NCI-H2081 treated with DMSO at 0.1 percent for 48 hours (cell line): ENCODE measurements at regions not wholly inside any gene's neighbourhood (a gene's known extent, or its start where the extent isn't known, plus 50 kb on each side); places are given as distances from the start of the nearest gene placed in this dataset.
"Not testable (repeated sequence)": the region's sequence is repeated elsewhere in the genome, so short reads cannot be mapped to it uniquely, and the experiment has no call there.

Source experiments
- DNase-seq: peaks from one replicate; lab custom pipeline; 2025; lab: John Stamatoyannopoulos, UW

DNA sequence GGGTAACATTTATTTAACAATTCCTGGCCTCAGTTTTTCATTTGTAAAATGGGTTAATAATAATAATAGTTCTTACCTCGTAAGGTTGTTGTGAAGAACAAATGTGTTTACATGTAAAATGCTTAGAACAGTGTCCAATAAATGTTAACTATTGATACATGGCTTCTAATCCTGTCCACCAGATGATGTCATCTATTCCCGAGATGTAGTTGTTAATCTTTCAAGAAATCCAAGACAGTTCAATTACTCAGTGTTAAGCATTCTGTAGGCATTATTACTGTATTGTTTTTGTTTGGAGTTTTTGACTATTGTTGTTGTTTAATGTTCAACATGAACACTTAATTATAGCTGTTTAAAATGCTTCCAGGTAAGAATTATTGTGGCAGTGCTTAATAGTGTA lies 131.0 kb upstream of the FNDC3A start:
- DNase-seq: no peak

- DNase-seq: no peak
These were observed 126.2 kb upstream of the FNDC3A start for GRCh38 chr13:48849515-48849914.

GRCh38 chr13:48851707-48852106 lies 124.0 kb upstream of the FNDC3A start:
- DNase-seq: no peak

DNA sequence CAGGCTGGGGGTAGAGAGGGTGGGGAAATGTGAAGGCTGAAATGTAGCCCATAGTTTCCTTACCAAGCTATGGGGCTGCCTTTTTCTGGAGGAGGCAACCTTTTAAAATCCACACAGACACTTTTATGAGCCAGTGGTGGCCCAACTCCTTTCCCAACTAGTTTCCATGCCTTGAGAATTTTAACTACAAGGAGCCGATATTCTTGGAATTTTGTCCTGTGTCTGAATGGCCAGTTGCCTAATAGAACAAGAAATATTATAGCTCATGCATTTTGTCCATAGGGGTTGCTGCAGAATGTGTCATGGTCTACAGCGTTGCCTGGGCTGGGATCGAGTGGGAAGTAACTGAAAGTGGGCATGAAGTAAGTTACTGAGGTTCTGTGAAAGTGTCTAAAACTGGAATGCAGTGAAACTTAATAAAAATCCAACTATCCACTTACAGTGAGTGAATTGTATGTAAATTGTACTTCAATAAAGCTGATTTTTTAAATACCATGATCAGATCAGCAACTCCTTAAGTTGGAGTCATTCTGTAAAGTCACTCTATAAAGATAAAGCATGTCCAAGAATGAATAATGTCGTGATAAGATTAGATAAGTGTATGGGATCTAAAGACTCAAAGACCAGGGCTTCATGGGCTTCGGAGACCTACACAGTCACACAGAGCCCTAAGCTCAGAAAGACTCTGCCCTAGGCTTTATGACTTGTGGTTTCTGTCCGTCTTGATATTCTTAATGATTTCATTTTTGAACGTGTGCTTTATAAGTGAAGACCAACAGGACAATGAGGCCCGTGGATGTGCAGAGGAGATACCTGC lies 122.6 kb upstream of the FNDC3A start:
- no peak for DNase-seq

GRCh38 chr13:48853728-48854102 lies 122.0 kb upstream of the FNDC3A start:
- DNase-seq: no peak

GRCh38 chr13:48857576-48857975 lies 118.1 kb upstream of the FNDC3A start:
- no peak for DNase-seq

GRCh38 chr13:48858122-48858902 lies 117.4 kb upstream of the FNDC3A start:
- no peak for DNase-seq

DNA sequence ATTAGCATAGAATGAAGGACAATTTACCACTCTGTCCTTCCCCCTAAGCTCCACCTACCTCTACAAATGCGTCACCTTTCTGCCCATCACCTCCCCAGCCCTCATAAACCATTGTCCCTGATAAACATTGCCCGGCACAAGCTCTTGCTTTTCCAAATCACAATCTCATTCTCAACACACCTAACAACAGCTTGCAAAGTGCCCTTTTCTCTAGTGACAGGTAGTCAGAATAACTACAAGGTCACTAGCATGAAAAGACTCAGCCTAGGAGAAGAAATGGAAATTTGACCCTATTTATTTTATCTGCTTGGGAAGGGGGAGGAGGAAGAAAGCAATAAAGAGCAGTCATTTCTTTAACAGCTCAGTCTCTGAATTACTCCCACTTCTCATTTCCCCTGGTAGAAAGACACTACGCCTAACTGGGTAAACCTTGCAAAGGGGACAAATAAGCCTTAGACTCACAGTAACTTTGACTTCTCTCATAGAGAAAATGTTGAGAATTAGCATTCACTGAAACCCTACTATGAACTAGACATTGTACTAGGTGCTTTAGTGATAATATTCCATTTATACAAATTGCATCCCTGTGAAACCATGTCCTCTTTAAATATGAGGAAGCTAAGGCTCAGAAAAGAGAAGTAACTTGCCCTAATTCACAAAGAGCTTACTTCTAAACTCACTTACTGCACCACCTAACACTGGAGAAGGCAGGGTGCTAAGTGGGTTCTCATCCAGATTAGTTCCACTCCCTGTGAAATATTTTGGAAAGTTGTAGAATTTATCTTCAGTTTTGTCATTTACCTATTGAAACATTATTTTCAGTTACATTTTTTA lies 116.2 kb upstream of the FNDC3A start:
- DNase-seq: no peak

DNA sequence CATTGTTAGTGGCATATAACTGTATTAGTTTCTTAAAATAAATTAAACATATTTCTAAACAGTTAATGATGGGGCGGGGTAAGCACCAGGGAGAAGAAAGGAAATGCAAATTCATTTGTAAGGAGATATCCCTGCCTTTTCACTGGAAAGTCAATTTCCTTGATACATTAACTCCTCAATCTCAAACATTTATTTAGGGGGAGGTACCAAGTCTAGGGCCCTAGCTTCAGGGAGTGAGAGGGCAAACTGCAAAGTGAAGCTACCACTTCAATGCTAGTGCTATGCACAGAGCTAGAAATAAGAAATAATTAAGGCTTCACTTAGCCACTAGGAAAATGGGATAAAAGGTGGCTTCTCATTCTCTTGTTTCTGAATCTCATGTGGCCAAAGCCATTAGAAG lies 115.3 kb upstream of the FNDC3A start:
- DNase-seq: no peak

DNA sequence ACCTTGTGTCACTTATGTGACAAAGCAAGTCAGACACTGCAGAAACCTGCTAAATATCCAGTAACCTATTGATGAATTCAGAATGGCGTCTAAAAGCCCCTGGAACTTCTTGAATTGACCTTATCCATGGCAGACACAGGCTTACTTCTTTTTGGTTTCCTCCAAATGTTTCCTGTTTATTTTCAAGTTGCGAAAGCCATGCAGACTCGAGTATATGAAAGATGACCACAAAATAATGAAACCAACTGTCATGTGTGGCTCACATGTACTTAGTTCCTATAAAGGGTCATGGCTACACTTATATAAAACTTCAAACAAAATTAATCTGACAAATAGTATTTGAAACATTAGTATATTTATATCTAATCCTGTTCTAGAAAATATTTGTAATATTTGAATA lies 113.1 kb upstream of the FNDC3A start:
- no peak for DNase-seq

GRCh38 chr13:48864100-48864499 lies 111.6 kb upstream of the FNDC3A start:
- DNase-seq: no peak

GRCh38 chr13:48866249-48866648 lies 109.5 kb upstream of the FNDC3A start:
- DNase-seq: no peak

DNA sequence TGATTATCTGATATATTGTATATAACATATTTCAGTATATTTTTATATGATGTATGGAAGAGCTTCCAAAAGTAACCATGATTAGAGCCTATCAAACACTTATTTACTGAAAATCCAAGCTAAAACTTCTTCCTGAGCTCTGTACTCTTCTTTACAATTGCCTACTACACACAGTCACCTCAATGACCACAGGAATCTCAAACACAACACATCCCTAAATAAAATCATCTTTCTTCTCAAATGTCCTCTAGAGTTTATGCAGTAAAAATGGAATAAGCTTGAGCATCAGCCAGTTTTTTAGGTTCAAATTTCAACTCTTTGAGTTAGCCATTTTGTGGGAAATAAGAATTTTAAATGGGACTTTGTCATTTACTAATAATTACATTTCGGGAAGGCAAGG lies 102.6 kb upstream of the FNDC3A start:
- no peak for DNase-seq

DNA sequence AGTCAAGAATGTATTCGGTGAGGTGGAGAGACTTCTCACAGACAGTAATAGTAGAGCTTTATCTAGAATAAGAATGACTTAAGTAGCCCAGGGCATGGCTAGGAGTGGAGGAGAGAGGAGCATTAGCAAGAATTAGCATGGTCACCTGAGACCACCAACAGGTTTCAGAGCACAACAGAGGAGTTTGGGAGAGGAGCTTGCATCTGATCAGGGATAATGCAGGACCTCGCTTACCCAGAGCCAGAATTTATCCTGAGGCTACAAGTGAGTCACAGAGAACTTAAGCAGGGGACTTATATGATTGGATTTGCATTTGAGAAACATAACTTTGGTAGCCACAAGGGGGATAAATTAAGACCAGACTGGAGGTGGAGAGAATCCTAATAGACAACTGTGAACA lies 102.1 kb upstream of the FNDC3A start:
- DNase-seq: no peak

DNA sequence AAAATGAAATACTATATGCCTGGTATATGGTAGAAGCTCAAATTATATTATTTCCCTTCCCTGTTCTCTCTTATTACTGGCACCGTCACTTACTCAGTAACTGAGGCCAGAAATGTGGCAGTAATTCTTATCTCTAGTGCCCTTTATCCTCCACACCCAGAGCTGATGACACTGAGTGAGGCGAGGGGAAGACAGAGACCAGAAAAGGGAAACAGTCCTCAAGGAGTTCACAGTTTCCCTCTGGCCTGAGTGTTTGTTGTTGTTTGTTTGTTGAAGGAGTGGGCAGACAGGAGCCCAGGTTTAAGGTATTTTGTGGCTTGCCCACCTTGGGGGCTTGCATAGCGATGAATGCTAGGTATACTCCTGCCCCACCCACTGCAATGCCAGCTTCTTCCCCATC lies 101.5 kb upstream of the FNDC3A start:
- no peak for DNase-seq

DNA sequence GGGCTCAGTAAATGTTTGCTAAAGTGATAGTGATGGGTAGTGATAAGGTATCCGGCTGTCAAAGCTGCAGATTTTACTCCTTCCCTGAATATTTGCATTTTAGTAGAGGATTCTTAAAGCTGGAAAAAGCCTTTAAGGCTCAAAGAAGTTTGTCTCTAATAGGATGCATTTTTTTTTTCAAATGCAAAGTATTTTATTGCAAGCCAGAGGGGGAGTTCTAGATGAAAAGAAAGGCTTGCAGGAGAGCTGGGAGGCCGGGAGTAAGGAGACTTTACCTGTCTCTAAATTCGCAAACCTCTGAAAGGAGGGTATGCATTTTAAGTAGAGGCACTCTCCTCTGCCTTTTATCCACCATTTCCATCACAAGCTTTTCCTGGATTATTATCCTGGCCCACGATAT lies 100.7 kb upstream of the FNDC3A start:
- no peak for DNase-seq

DNA sequence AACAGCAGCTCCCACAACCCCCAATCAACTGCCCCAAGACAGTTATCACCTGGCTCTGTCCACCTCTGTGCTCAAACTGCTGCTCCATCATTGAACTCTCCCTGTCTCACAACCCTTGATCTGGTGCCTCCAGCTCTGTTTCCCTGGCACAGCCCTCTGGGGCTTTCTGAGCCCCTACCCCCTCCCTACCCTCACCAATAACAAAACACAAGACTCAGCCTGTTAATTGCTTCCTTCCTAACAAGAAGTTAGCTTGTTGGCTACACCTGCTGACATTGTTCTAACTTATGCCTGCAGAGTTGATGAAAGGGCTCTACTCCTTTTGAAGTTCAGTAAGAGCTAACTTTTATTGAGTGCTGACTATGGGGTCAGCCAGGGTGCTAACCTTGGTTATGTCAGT lies 99.4 kb upstream of the FNDC3A start:
- no peak for DNase-seq

- DNase-seq: no peak
These were observed 96.3 kb upstream of the FNDC3A start for GRCh38 chr13:48879432-48879831.

GRCh38 chr13:48879854-48880253 lies 95.9 kb upstream of the FNDC3A start:
- DNase-seq: no peak

DNA sequence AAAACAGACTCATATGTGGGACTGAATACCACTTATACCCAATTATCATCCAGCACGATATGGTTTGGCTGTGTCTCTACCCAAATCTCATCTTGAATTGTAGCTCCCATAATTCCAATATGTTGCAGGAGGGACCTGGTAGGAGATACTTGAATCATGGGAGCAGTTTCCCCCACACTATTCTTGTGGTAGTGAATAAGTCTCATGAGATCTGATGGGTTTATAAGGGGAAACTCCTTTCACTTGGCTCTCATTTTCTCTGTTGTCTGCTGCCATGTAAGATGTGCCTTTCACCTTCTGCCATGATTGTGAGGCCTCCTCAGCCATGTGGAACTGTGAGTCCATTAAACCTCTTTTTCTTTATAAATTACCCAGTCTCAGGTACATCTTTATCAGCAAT lies 91.9 kb upstream of the FNDC3A start:
- DNase-seq: not testable (repeated sequence)

DNA sequence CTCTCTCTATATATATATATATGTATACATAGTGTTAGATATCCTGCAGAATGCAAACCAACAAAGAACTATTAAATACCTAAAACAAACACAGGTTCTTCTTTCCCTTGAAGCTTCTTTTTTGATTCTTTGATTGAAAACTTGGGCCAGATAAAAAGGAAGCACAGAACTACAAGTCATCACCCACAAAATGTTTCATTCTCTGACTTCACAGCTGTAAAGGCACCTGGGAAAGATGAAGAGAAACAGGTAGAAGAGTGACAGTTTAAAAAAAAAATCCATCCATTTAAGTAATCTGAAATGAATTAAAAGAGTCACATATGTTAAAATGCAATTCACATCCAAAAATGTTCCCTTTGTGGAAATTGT lies 90.7 kb upstream of the FNDC3A start:
- no peak for DNase-seq

GRCh38 chr13:48888613-48889012 lies 87.1 kb upstream of the FNDC3A start:
- DNase-seq: no peak

- DNase-seq: no peak
These were observed 85.3 kb upstream of the FNDC3A start for GRCh38 chr13:48890391-48890790.
